Hematopoietic multipotent progenitor cell treated with erythropoietin and hydrocortisone succinate and interleukin-3 and kit ligand, for 15 days (in vitro differentiated cells): ENCODE measurements at regions not wholly inside any gene's neighbourhood (a gene's known extent, or its start where the extent isn't known, plus 50 kb on each side); places are given as distances from the start of the nearest gene placed in this dataset.

Experiments used
- DNase-seq: peaks from one replicate; pipeline ENCODE4 v3.0.0-alpha.2; 2015; ENCODE audit warnings: low spot score

DNA sequence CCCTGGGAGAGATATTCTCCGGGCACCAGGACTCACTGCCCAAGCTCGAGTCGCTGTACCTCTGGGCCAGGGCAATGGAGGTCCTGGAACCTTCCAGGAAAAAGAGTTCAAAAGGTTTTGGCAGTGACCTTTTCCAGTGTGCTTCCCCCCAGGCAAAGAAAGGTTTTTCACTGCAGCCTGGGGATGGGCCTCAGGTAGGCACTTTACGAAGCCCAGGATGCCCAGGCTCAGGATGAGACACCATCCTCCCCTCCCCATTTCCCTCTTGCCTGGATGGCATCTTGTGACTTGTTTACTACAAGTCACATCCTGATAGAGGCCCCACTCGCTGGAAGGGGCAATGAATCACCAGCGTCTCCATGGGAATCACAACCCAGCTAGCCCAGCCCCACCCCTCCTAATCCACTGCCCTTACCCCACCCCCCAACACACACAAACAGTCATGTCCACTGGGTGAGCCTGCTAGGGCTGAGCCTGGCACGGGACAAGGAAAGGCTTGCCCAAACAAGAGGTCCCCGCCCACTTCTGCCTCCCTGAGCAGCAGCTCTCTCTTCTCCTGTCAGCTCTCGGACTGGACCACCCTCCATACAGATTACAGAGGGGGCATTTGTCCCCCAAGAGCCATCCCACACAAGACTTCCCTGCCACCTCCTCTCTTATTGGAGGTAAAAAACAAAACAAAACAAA is 93.8 kb upstream of the SMNDC1 start:
- no peak for DNase-seq

DNA sequence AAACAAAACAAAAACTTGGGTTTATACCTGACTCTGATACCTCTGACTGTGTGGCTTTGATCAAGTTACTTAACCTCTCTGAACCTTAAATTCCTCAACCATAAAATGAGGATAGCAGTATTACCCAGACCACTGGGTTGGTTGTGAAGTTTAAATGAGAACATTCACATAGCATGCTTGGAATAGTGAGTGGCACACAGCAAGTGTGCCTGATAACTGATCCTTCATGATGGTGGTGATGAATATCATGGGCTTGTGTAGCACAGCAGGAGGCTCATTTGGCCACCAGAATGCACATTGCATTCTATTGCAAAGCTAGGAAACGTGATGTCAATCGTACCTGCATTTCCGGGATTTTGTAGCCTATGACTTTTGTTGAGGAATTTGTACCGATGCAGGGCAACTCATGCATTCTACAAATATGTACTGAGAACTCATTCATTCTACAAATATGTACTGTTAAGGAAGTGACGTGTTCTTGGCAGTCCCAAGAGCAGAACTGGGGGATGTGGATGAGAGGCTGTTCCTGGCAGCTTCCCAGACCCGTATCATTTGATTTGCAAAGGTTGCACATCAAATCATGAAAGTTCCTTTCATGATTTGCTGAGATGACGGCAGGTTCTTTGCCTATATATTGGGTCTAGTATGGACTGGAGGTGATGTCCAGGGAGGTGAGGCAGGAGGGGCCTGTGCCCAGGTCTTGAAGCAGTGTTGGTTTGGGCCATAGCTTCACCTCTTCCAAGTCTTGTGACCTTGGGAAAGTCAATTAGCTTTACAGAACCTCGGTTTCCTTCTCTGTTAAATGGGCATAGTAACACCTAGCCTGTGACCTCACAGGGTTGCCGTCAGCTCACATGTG is 94.6 kb upstream of the SMNDC1 start:
- no peak for DNase-seq

DNA sequence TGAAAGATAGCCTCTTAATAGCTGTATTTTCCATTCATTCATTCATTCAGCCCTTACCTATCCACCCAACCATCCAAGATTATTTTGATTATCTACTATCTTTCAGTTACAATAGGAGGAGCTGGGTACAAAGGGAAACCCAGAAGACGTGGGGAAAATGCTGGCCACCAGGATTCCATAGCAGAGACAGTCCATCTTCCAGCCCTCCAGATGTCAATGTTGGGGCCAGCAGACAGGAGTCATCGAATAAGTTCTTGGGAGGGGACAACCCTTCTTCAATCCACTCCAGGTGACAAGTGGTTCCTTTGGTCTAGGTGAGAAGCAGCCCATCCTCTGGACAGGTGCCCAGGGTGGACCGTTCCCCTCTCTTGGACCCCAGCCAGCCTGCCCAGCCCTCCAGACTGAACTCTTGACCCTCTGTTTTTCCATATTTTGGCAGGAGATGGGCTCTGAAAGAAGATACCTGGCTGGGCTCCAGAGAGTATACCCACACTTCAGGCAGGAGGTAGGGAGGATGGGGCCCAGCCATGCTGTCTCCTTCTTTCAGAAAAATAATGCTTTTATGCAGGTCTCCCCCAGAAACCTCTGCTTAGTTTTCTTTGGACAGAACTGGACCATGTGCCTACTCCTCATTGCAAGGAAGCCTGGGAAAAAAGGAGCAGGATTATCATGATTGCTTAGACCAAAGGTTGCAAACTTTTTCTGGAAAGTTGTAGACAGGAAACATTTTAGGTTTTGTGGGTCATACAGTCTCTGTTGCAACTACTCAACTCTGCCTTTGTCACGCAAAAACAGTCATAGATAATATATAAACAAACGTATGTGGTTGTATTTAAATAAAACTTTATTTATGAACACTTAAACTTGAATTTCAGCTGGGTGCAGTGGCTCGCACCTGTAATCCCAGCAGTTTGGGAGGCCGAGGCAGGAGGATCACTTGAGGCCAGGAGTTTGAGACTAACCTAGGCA is 95.5 kb upstream of the SMNDC1 start:
- no peak for DNase-seq

DNA sequence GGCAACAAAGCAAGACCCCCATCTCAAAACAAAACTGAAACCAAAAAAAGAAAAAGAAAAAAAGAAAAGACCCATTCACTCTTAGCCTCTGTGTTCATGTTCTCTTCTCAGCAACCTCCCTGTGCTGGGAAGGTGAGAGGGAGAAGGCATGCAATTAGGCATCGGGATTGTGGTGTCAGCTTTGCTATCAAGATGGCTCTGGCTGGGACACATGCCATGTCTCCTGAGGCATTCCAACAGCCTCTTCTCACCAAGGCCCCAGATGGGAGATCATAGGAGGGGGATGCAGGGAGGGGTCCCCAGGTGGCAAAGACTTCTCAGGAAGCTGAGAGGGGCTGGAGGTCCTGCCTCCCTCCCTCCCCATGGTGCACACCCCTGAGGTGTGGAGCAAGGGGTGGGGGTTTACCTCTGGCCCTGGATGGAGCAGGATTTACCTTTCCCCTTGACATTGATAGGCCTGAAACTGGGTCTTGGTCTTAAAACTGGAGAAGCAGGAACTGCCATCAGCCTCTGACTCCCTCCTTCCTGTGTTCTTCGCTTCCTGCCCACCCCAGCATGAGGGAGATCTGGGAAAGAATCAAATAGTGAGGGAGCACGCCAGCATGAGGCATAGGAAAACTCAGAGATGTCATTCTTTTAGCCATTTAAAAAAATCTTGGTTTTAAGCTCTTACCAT is 96.2 kb upstream of the DUSP5 start:
- no peak for DNase-seq

DNA sequence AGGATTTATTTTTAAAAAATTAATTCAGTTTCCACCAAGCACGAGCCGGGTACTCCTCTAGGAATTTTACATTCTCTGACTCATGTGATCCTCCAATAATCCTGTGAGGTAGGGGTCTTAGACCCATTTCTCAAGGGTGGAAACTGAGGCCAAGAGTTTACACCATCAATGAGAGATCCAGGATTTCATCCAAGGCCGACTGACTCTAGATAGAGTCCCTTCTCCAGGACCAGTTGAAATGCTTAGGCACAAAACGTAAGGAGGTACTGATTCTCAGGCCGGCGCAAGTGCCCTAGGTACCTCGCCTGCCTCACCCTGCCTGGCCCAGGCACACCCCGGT is 95.7 kb upstream of the DUSP5 start:
- DNase-seq, result no peak

DNA sequence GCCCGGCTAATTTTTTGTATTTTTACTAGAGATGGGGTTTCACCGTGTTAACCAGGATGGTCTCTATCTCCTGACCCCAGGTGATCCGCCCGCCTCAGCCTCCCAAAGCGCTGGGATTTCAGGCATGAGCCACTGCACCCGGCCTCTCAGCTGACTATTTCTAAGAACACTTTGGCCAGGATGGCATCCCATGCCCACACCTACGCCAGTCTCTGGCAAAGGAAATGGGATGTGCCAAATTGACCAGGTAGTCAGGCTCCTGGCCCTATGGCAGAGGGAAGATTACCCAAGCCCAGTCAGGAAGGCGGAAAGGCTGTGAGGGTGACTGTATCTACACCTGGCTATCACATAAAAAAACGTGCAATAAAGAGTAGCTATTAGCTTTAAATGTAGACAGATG is 94.1 kb upstream of the DUSP5 start:
- DNase-seq, result no peak

DNA sequence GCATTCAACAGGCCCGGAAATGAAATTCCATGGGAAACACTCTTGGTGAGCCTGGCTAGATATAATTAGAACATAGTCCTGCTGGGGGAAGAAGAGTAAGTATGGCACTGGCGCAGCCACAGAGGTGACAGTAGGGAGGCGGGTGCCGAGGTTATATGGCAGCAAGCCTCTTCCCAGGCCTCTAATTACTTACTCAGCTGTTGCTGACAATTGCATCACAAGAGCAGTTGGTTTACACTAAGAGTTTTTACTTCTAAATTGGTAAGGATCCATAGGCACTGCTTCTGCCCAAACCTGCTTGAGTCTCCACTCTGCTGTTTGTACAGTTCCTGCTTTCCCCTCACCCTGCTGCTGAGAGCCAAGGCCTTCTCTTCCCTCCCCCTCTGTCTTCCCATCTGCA is 93.3 kb upstream of the DUSP5 start:
- DNase-seq, result no peak

DNA sequence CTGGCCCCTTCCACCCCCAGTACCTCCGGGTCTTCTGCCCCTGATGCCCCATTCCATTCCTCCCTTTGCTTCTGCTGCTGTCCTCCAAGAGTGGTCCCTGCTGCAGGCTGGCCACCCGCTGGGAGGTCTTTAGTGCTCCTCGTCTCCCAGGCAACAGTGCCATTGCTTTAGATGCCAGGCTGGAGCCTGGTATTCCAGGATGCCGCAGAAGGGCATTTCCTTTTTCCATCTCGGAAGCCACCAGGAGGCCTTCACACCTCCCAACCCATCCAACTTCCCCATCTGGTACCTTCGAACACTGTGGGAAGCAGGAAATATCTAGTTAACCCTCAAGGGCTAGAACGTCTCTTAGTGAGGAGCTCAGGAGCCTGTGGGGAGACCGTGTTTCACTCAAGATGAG is 92.9 kb upstream of the DUSP5 start:
- DNase-seq, result no peak

DNA sequence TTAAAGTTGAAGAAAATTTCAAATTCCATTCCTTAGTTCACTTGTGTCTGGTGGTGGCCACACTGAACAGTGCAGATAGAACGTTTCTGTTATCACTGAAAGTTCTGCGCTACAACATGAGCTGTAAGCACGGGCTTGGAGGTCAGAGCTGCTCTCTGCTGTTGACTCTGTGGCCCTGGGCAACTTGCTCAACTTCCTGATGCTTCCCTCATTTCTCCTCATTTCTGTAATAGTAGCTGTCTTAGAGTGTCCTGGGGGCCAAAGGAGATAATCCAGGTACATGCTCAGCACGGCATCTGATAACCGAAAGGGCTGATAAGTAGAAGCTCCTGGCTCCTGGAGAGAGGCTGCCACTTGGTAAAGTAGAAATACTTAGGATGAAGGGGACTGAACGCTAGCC is 92.3 kb upstream of the DUSP5 start:
- DNase-seq, result no peak

DNA sequence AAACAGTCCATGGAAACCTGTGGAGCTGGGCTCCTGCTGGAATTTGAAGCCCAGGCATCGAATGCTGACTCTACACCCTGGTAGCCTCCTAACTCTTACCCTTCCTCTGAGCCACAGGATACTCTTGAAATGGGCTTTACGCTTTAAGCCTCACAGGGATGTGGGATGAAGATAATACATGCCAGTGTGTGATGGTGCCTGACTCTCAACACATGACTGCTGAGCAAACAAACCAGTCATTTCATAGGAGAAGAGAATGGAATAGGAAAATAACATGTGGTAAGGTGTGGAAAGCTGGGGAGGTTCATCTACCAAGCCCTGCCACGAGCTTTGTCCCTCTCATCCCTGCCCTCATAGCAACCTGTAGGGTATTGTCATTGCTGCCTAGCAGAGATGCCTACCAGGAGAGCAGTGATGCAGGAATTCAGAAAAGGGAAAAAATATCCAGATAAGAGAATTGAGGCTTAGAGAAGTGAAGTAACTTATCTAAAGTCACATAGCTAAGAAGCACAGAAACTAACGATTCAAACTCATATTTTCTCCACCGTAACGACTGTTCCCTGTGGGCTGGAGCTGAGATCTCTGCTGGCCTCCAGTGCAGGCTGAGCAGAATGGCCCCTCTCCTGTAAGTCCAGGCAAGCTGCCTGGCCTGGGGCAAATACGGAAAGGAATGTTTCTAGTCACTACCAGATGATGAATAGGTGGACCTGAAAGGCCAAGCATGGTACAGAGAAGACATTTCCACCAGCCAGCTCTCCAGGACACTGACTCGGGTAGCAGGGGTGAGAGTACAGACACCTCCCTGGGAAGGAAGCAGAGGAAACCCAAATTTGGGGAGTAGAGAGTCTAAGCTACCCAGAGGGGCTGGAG is 90.2 kb upstream of the DUSP5 start:
- DNase-seq, result no peak

DNA sequence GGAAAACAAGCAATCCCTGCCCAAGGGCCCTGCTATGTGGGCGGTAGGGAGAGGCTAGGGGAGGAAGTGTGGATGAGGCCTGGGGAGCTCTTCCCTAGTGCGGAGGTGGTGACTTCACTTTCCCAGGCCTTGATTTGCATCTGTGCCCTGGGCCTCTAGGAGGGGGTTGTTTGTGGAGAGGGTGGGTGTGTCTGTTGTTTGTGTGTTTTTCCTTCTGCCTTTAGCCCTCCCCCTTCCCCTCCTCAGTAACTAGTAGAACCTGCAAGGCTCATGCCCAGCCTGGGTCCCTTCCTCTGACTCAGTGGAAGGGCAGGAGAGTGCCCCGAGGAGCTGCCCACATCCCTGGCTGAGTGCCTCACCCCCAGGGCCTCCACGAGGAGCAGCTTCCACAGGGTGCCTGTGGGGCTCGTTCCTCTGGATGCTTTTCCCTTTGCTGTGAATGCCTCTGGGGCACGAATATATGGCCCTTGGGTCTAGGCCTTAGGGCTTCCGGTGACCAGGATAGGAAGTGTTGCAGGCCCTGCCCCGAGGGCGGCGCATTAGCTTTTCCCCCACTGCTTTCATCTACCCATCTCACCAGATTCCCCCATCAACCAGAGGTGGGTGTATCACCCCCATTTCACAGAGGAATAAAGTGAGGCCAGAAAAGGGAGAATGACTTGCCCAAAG is 89.4 kb upstream of the DUSP5 start:
- no peak for DNase-seq

DNA sequence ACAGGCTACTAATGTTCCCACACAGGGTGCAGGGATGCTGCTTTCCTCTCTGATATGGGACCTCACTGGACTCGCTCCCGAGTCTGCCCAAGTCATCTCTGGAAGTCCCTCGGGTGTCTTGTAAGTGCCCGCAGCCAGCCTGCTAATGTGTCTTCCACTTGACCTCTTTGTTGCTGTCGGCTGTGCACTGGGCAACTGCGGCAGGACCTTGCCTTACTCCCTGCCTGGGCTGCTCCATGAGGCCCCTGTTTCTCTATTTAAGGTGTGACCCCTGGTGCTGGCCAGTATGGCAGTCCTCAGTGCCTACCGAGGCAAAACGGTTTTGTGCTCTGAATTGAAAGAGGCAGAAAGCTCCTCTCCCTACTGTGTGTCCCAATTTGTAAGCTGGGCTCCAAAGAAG is 88.8 kb upstream of the DUSP5 start:
- no peak for DNase-seq

DNA sequence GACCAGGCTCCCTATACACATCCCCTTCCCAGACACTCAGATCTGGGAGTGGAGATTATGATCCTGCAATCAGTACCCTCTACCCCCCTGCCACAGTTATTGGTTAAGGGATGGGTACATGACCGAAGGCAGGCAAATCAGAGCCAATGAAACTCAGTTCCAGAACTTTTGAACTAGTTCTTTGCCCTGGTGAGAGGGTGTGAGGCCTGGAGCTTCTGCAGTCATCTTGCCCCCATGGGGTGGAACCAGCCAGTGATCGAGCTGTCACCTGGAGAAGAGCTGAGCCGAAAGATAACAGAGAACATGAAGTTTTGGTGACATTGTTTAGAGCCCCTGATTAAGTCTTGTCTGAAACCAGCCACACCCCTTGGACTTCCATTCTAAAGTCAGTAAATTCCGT is 88.2 kb upstream of the DUSP5 start:
- DNase-seq, result no peak

DNA sequence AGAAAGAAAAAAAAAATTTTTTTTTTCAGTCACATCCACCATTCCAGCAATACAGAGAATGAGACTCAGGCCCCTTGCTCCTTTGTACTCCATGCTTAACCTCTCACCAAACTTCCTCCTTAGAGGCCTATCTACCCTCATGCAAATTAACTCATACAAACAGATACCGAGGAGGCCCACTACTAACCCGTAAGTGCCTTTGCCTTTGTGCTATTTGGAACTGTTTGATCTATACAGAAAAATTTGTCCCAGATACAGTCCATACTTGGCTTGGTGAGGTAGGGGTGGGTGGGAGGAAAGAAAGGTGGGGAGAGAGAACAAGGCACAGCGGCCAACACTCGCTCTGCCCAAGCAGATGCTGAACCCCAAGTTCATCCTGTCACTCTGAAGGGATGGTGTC is 87.8 kb upstream of the DUSP5 start:
- DNase-seq, result no peak

DNA sequence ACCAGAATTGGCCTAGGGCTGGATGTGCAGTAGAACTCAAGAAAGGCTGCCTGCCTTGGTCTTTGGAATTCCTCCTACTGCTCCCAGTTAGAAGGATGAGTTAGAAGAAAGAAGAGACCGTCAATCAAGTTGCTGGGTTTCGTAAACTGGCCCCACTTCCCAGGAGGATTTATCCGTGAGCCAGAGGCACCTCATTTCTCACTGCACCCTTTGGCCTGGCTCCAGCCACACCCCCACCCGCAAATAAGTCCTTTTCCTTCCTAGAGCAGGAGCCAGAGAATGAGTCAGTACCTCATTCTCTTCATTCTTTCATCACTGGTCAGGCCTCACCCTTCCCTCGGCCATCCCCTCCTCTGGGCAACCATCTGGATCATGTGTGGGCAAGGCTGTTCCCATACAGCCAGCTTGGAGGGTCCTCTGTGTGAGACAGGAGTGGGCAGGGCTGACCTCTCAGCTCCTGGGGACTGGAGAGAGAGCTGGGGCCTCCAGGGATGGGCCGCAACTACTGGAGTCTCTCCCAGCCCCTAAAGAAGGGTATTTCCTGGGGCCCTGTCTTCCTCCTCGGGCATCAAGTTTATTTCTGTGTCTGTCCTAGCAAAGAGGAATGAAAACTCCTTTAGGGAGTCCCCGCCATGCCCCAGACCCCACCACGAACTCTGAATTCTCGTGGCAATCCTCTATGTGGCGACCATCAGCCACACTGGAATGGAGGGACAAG is 87.2 kb upstream of the DUSP5 start:
- DNase-seq, result no peak

DNA sequence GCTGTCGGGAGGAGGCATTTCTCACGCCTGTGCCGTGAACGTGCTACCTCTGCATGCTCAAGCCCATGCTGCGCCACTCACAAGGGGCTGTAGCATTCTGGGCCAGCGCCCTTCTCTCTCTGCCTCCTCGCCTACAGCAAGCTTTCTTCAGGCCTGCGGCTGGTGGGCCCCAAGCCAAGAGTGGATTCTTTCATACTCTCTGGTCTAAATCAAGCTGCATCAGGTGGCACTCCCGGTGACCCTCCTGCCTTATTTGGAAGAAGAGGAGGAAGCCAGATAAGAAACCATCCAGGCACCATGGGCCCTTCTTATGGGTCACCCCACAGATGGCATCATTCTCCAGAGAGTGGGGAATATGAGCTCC is 86.7 kb upstream of the DUSP5 start:
- DNase-seq, result no peak

DNA sequence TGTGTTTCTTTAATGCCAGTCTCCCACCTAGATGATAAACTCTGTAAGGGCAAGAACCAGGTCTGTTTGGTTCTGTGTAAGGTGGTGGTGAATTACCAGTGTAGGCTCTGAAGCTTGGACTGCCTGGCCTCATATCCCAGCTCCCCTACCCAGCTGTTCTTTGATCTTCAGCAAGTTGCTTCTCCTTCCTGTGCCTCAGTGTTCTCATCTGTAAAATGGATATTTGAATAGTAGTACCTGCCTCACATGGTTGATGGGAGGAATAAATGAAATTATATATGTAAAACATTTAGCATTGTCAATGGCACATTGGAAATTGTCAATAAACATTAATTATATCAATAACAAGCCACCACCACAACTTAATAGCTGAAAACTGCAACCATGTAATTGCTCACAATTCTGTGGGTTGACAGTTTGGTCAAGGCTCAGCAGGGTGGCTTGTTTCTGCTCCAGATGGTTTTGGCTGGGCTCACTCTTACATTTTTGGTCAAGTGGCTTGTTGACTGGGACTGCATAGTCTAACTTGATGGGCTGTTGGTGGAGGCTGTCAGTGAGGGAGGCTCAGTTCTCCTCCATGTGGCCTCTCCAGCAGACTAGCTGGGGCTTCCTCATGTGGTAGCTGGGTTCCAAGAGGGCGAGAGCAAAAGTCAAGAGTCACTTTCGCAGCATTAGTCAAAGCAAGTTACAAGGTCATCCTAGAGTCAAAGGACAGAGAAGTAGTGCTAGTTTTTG is 84.5 kb upstream of the DUSP5 start:
- no peak for DNase-seq

DNA sequence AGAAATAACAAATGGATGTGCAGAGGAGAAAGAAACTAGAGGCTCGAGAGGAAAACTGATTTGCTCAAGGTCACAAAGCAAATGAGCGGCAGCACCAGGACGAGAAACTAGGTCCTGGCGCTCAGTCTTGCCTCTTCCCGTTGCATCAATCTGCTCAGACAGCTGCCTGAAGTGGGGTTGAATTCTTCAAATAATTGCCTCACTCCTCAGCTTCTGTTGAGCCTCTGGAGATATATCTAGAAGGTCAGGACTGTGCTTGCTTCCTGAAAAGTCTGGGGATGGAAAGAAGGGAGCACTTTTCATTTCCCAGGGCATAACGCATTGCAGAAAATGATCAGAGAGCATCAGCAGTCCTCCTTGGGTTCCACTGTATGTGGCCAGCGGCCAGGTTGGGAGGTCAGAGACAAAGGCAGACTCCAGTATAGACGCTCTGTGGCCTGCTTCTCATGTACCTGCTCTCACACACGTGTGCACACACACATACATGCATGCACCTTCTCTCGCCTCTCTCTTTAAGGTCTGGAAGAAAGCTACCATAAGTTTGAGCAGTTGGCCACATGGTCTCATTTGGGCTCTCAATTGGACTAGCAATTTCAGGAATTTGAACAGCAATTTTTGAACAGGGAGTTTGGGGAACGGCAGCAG is 83.7 kb upstream of the DUSP5 start:
- no peak for DNase-seq
